ENCODE measurements at regions not wholly inside any gene's neighbourhood (a gene's known extent, or its start where the extent isn't known, plus 50 kb on each side); places are given as distances from the start of the nearest gene placed in this dataset.

- TF ChIP-seq, protein P1, sequence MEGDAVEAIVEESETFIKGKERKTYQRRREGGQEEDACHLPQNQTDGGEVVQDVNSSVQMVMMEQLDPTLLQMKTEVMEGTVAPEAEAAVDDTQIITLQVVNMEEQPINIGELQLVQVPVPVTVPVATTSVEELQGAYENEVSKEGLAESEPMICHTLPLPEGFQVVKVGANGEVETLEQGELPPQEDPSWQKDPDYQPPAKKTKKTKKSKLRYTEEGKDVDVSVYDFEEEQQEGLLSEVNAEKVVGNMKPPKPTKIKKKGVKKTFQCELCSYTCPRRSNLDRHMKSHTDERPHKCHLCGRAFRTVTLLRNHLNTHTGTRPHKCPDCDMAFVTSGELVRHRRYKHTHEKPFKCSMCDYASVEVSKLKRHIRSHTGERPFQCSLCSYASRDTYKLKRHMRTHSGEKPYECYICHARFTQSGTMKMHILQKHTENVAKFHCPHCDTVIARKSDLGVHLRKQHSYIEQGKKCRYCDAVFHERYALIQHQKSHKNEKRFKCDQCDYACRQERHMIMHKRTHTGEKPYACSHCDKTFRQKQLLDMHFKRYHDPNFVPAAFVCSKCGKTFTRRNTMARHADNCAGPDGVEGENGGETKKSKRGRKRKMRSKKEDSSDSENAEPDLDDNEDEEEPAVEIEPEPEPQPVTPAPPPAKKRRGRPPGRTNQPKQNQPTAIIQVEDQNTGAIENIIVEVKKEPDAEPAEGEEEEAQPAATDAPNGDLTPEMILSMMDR (IDR thresholded peaks at IDR 0.05) = no peak
- TF ChIP-seq EP300 (IDR thresholded peaks at IDR 0.05) (no peak), POLR2AphosphoS5 (IDR thresholded peaks at IDR 0.05) (no peak), POLR2A (IDR thresholded peaks at IDR 0.05) (no peak)
Observed at GRCh38 chr7:66537876-66538275, 90.8 kb upstream of the KCTD7 start.

DNA sequence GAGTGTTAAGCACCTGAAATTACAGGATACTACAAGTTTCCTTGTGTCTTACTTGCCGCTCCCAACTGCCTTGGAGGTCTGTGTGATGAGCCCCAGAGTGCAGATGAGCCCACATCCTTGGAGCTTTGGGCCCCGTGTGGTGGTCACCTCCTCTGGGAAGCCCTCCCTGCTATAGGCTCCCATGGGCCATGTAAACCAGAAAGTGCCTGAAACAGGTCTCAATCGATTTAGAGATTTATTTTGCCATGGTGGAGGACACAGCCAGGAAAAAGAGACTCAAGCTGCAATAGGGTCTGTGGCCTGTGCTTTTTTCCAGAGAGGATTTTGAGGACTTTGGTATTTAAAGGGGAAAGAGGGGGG lies 89.4 kb upstream of the KCTD7 start:
- TF ChIP-seq POLR2A (IDR thresholded peaks at IDR 0.05) (no peak), EP300 (IDR thresholded peaks at IDR 0.05) (no peak), POLR2AphosphoS5 (IDR thresholded peaks at IDR 0.05) (no peak)
- TF ChIP-seq, protein P1 (IDR thresholded peaks at IDR 0.05) = no peak
- Histone ChIP-seq H3K27me3 (no peaks in the 10 kb centered on the region), H3K4me3 (no peak overlapping the region), H3K9me3 (no peaks in the 10 kb centered on the region), H3K4me1 (no peaks in the 10 kb centered on the region), H3K27ac (no peak overlapping the region), H3K36me3 (peaks cover 0 to 59% of the 10 kb centered on the region in 2 donors)
- WGBS, 2 donors (ENCODE audit: low coverage in 1 of 2) = 90% methylated on average over 2 of the region's 3 CpGs; no CpG with 5 or more reads in 1 of the 2 donors
- no peak for ATAC-seq

More at GRCh38 chr7:66537876-66538275, 90.8 kb upstream of the KCTD7 start:
- H3K4me1 ChIP-seq = no peaks in the 10 kb centered on the region
- 60% methylated on average over 1 of the region's 1 CpG; no CpG with 5 or more reads in 1 of the 2 donors for WGBS, 2 donors (ENCODE audit: low coverage in 1 of 2)
- no peak for ATAC-seq
- H3K27ac ChIP-seq = no peak overlapping the region
- H3K4me3 ChIP-seq = no peak overlapping the region
- H3K36me3 ChIP-seq = peaks cover 0 to 46% of the 10 kb centered on the region in 2 donors
- no peaks in the 10 kb centered on the region for H3K9me3 ChIP-seq
- no peaks in the 10 kb centered on the region for H3K27me3 ChIP-seq

GRCh38 chr7:66539902-66540375 lies 88.7 kb upstream of the KCTD7 start:
- Histone ChIP-seq H3K4me1 (no peaks in the 10 kb centered on the region), H3K36me3 (peaks cover 0 to 66% of the 10 kb centered on the region in 2 donors), H3K27me3 (no peaks in the 10 kb centered on the region), H3K4me3 (no peak overlapping the region), H3K27ac (no peak overlapping the region), H3K9me3 (no peaks in the 10 kb centered on the region)
- no peak for ATAC-seq
- 89 to 90% methylated on average over 6 to 8 of the region's 8 CpGs for WGBS, 2 donors (ENCODE audit: low coverage in 1 of 2)
- TF ChIP-seq EP300 (IDR thresholded peaks at IDR 0.05) (no peak), POLR2AphosphoS5 (IDR thresholded peaks at IDR 0.05) (no peak), POLR2A (IDR thresholded peaks at IDR 0.05) (no peak)
- TF ChIP-seq, protein P1 (IDR thresholded peaks at IDR 0.05) = no peak

DNA sequence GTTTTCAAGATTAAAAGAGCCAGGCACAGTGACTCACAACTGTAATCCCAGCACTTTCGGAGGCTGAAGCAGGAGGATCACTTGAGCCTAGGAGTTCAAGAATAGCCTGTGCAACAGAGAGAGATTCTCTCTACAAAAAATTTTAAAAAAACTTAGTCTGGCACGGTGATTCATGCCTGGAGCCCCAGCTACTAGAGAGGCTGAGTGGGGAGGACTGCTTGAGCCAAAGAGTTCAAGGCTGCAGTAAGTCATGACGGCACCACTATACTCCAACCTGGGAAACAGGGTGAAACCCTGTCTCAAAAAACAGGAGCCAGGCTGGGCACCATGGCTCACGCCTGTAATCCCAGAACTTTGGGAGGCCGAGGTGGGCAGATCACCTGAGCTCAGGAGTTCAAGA lies 86.6 kb upstream of the KCTD7 start:
- peaks cover 0 to 74% of the 10 kb centered on the region in 2 donors for H3K36me3 ChIP-seq
- TF ChIP-seq EP300 (IDR thresholded peaks at IDR 0.05) (no peak), POLR2A (IDR thresholded peaks at IDR 0.05) (no peak), POLR2AphosphoS5 (IDR thresholded peaks at IDR 0.05) (no peak)
- TF ChIP-seq, protein P1 (IDR thresholded peaks at IDR 0.05) = no peak
- no peaks in the 10 kb centered on the region for H3K4me1 ChIP-seq
- H3K4me3 ChIP-seq = no peak overlapping the region
- 76 to 93% methylated on average over 2 of the region's 5 CpGs for WGBS, 2 donors (ENCODE audit: low coverage in 1 of 2)
- no peak for ATAC-seq
- no peaks in the 10 kb centered on the region for H3K9me3 ChIP-seq
- no peak overlapping the region for H3K27ac ChIP-seq
- no peaks in the 10 kb centered on the region for H3K27me3 ChIP-seq

DNA sequence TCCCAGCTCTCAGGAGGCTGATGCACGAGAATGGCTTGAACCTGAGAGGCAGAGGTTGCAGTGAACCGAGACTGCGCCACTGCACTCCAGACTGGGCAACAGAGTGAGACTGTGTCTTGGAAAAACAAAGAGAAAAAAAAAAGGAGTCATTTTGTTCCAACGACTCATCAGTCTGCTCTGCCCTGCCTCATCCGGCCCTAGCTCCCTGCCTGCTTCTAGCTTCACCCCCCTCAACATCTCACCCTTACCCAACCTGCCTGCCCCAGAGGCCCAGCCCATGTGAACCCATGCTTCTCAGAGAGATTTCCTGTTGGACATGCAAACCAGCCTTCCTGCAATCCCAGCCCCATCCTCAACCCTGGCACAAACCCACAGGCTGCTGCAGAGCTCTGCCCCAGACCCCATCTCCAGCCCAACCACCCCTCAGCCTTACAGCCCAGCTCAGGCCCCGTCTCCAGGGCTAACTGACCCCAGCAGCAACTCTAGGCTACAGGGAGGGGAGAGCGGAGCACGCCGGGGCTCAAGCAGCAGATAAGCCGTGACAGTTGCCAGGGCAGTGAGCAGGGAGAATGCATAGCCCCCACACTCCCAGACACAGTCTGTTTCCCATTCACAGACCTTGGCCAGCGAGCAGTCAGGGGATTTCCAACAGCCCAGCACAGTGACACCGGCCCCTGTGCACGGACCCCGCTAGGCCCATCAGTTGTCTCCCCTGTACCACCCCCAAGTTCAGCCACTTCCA lies 86.0 kb upstream of the KCTD7 start:
- Histone ChIP-seq H3K27me3 (no peaks in the 10 kb centered on the region), H3K4me1 (no peaks in the 10 kb centered on the region), H3K4me3 (no peak overlapping the region), H3K9me3 (no peaks in the 10 kb centered on the region), H3K36me3 (peaks cover 0 to 80% of the 10 kb centered on the region in 2 donors), H3K27ac (no peak overlapping the region)
- no peak for ATAC-seq
- no peak for TF ChIP-seq EP300 (IDR thresholded peaks at IDR 0.05)
- TF ChIP-seq POLR2AphosphoS5 (IDR thresholded peaks at IDR 0.05) = no peak
- no peak for TF ChIP-seq POLR2A (IDR thresholded peaks at IDR 0.05)
- TF ChIP-seq, protein P1 (IDR thresholded peaks at IDR 0.05) = no peak
- 72% methylated on average over 9 of the region's 14 CpGs; no CpG with 5 or more reads in 1 of the 2 donors for WGBS, 2 donors (ENCODE audit: low coverage in 1 of 2)
